Activated T-helper 2 cell treated with anti-CD3 and anti-CD28 coated beads, Interferon-gamma antibody, Interleukin-2, Interleukin-4, amounts not matched to agents 10 μg/mL and 5 μg/mL and 100 μg/mL, durations not matched to agents 14 hours and 24 hours and 36 hours (primary cell): ENCODE measurements at regions not wholly inside any gene's neighbourhood (a gene's known extent, or its start where the extent isn't known, plus 50 kb on each side); places are given as distances from the start of the nearest gene placed in this dataset.
"Not testable (repeated sequence)": the region's sequence is repeated elsewhere in the genome, so short reads cannot be mapped to it uniquely, and the experiment has no call there.

Source experiments
- DNase-seq: peaks from one replicate; pipeline ENCODE4 v3.0.0; 2021; ENCODE audit warnings: low spot score
- H3K27ac Mint-ChIP-seq: one replicate; pipeline ENCODE4 v1.8.0; 2021; ENCODE audit warnings: mixed read lengths
- H3K27me3 Mint-ChIP-seq: one replicate; pipeline ENCODE4 v1.8.0; 2021; ENCODE audit warnings: low read depth, mixed read lengths
- H3K36me3 Mint-ChIP-seq: one replicate; pipeline ENCODE4 v1.8.0; 2021; ENCODE audit warnings: low read depth, mixed read lengths
- H3K4me1 Mint-ChIP-seq: one replicate; pipeline ENCODE4 v1.8.0; 2021; ENCODE audit warnings: low read depth, mixed read lengths
- H3K4me3 Mint-ChIP-seq: one replicate; pipeline ENCODE4 v1.8.0; 2021; ENCODE audit warnings: low read depth, mild to moderate bottlenecking, moderate library complexity, mixed read lengths
- H3K9me3 Mint-ChIP-seq: one replicate; pipeline ENCODE4 v1.8.0; 2021; ENCODE audit warnings: mixed read lengths
- intact Hi-C: fragments of 100-400 bp; cut with micrococcal nuclease; formaldehyde crosslinking; loops from one replicate; pipeline ENCODE4 v1.15.1; 2023

GRCh38 chr2:187058198-187058597, 209.2 kb upstream of the ZSWIM2 start:
- no peak overlapping the region for H3K27ac Mint-ChIP-seq
- H3K27me3 Mint-ChIP-seq, result no peaks in the 10 kb centered on the region
- H3K36me3 Mint-ChIP-seq, result no peaks in the 10 kb centered on the region
- peaks cover 3% of the 10 kb centered on the region for H3K9me3 Mint-ChIP-seq
- H3K4me1 Mint-ChIP-seq, result no peaks in the 10 kb centered on the region
- intact Hi-C loops, result no loop called here
- no peak for DNase-seq
- H3K4me3 Mint-ChIP-seq, result no peak overlapping the region

GRCh38 chr2:187057466-187057865, 208.5 kb upstream of the ZSWIM2 start:
- H3K27me3 Mint-ChIP-seq, result no peaks in the 10 kb centered on the region
- intact Hi-C loops, result no loop called here
- H3K4me3 Mint-ChIP-seq, result no peak overlapping the region
- no peak for DNase-seq
- no peaks in the 10 kb centered on the region for H3K4me1 Mint-ChIP-seq
- no peaks in the 10 kb centered on the region for H3K36me3 Mint-ChIP-seq
- H3K27ac Mint-ChIP-seq, result no peak overlapping the region
- peaks cover 3% of the 10 kb centered on the region for H3K9me3 Mint-ChIP-seq

- no peaks in the 10 kb centered on the region for H3K36me3 Mint-ChIP-seq
- H3K4me1 Mint-ChIP-seq, result peaks cover 5% of the 10 kb centered on the region
- no peak overlapping the region for H3K4me3 Mint-ChIP-seq
- DNase-seq, result no peak
- H3K9me3 Mint-ChIP-seq, result peaks cover 3% of the 10 kb centered on the region
- no peaks in the 10 kb centered on the region for H3K27me3 Mint-ChIP-seq
- intact Hi-C loops, result no loop called here
- H3K27ac Mint-ChIP-seq, result no peak overlapping the region
Measured at GRCh38 chr2:187056416-187057334, 207.7 kb upstream of the ZSWIM2 start.

DNA sequence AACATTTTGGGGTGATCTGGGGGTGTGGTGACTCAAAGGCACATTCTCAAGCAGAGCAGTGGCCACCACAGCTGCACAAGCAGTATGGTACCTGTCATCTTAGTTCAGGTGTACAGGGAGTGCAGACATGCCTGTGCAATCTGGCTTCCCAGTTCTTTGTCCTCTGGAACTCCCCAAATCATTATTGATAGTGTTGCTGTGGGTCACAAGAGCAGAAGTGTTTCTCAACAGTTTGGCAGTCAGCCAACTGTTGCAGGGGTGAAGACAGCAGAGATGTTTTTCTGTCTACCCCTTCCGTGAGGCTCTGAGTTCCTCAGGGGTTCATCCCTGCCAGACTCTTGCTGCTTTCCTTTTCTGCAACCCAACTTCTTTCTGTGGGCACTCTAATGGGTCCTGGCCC, 206.5 kb upstream of the ZSWIM2 start:
- H3K4me3 Mint-ChIP-seq, result no peak overlapping the region
- no peak overlapping the region for H3K27ac Mint-ChIP-seq
- peaks cover 3% of the 10 kb centered on the region for H3K9me3 Mint-ChIP-seq
- H3K36me3 Mint-ChIP-seq, result no peaks in the 10 kb centered on the region
- no peak for DNase-seq
- intact Hi-C loops, result no loop called here
- peaks cover 10% of the 10 kb centered on the region for H3K4me1 Mint-ChIP-seq
- H3K27me3 Mint-ChIP-seq, result no peaks in the 10 kb centered on the region

DNA sequence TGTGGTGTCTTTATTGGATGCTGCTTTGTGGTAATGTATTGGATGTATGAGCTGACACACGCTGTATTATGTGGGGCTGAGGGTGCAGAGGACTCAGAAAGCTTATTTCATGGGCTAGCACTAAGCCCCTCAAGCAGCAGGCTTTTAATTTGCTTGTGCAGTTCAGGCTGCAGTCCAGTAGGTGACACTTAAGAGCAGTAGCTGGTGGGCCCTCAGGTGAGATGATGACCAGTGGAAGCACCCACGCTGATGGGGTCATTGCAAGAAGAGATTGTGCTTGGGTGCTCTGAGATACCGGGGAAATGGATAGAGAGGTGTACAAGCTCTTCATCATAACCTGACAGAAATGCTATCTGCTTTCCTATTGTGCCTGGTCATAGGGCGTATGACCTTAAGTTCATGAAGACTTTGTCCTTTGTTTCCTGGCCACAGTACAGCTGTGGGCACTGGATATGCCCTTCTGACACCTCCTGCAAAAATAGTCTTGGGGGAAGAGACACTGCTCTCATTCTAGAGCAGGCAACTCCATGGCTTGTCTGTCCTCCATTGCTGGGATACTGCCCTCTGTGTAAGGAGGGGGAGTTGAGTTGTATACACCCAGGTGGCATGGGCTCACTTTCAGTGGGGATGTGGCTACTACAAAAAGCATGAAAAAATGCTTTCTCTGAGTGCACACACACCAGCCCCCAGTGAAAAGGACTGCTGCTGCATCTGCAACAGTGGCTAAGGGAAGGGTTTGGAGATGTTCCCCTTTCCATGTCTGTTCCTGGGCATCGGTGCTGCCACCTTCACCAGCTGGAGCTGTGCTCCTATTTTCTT, 205.7 kb upstream of the ZSWIM2 start:
- Mint-ChIP-seq H3K4me3 (no peak overlapping the region), H3K9me3 (peaks cover 3% of the 10 kb centered on the region), H3K27ac (no peak overlapping the region), H3K4me1 (peaks cover 10% of the 10 kb centered on the region), H3K27me3 (no peaks in the 10 kb centered on the region), H3K36me3 (no peaks in the 10 kb centered on the region)
- intact Hi-C loops, result no loop called here
- no peak for DNase-seq

- no peak for DNase-seq
- Mint-ChIP-seq H3K27ac (no peak overlapping the region), H3K36me3 (no peaks in the 10 kb centered on the region), H3K4me1 (peaks cover 10% of the 10 kb centered on the region), H3K27me3 (no peaks in the 10 kb centered on the region), H3K9me3 (peaks cover 3% of the 10 kb centered on the region), H3K4me3 (no peak overlapping the region)
- intact Hi-C loops, result no loop called here
Measured at GRCh38 chr2:187051350-187051749, 202.4 kb upstream of the ZSWIM2 start.

- Mint-ChIP-seq H3K9me3 (peaks cover 3% of the 10 kb centered on the region), H3K4me1 (peaks cover 10% of the 10 kb centered on the region), H3K4me3 (no peak overlapping the region), H3K27me3 (no peaks in the 10 kb centered on the region), H3K36me3 (no peaks in the 10 kb centered on the region), H3K27ac (no peak overlapping the region)
- DNase-seq, result no peak
- intact Hi-C loops, result no loop called here
Measured at GRCh38 chr2:187050409-187050998, 201.5 kb upstream of the ZSWIM2 start.

GRCh38 chr2:187037310-187037709, 188.3 kb upstream of the ZSWIM2 start:
- Mint-ChIP-seq H3K27ac (no peak overlapping the region), H3K4me3 (no peak overlapping the region), H3K9me3 (no peaks in the 10 kb centered on the region), H3K4me1 (no peaks in the 10 kb centered on the region), H3K27me3 (no peaks in the 10 kb centered on the region), H3K36me3 (no peaks in the 10 kb centered on the region)
- intact Hi-C loops, result no loop called here
- DNase-seq, result no peak

DNA sequence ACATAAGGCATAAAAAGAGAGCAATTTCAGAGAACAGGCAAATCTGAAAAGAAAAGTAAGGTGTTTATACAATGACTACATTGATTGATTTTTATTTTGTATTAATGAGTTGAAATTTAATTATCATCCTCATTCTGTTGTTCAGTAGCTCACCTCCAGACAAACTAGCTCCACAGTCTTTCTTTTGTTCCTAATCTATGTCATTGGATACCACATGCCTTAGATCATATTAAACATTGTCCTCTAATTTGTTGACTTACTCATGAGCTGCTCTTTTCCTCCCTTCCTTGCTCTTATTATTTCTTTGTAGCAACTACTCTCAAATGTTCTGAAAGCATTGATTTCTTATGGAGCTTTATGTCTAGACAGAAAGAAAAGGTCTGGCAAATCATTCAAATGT, 185.5 kb upstream of the ZSWIM2 start:
- Mint-ChIP-seq H3K27me3 (no peaks in the 10 kb centered on the region), H3K27ac (no peak overlapping the region), H3K4me3 (no peak overlapping the region), H3K9me3 (no peaks in the 10 kb centered on the region), H3K4me1 (no peaks in the 10 kb centered on the region), H3K36me3 (no peaks in the 10 kb centered on the region)
- intact Hi-C loops, result no loop called here
- DNase-seq, result no peak

DNA sequence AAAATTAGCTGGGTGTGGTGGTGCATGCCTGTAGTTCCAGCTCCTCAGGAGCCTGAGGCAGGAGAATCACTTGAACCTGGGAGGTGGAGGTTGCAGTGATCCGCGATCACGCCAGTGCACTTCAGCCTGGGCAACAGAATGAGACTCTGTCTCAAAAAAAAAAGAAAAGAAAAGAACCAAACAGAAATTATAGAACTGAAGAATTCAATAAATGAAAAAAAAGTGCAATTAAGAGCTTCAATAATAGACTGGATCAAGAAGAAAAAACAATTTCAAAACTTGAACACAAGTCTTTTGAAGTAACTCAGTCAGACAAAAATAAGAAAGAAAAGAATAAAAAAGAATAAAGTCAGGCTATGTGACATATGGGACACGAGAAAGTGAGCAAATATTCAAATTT, 175.8 kb upstream of the ZSWIM2 start:
- peaks cover 22% of the 10 kb centered on the region for H3K9me3 Mint-ChIP-seq
- intact Hi-C loops, result no loop called here
- H3K27me3 Mint-ChIP-seq, result no peaks in the 10 kb centered on the region
- no peaks in the 10 kb centered on the region for H3K4me1 Mint-ChIP-seq
- H3K27ac Mint-ChIP-seq, result no peak overlapping the region
- no peaks in the 10 kb centered on the region for H3K36me3 Mint-ChIP-seq
- DNase-seq, result no peak
- no peak overlapping the region for H3K4me3 Mint-ChIP-seq

- H3K27ac Mint-ChIP-seq, H3K27me3 Mint-ChIP-seq, H3K36me3 Mint-ChIP-seq, intact Hi-C loops, H3K4me3 Mint-ChIP-seq, DNase-seq, H3K4me1 Mint-ChIP-seq: not testable (repeated sequence)
- H3K9me3 Mint-ChIP-seq, result peaks cover 22% of the 10 kb centered on the region
Measured at GRCh38 chr2:187023996-187024395, 175.0 kb upstream of the ZSWIM2 start.

DNA sequence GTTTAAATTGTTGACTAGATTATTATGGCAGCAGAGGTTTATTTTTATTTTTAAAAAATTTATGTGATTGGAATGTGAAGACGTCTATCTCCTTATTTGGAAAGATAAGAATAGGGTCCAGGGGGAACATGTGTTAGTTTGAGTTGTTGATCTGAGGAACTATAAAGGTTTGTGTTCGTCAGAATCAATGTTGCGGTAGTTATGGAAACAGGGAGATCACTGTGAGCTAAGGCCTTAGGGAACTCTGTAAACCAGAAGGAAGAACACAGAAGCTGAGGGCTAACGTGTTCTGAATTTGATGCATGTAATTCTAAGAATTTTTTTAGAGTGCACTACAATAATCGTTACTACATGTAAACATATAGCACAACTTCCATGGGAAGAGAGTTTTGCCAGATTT, 168.5 kb upstream of the ZSWIM2 start:
- intact Hi-C loops, result no loop called here
- DNase-seq, result no peak
- no peaks in the 10 kb centered on the region for H3K4me1 Mint-ChIP-seq
- H3K4me3 Mint-ChIP-seq, result no peak overlapping the region
- no peaks in the 10 kb centered on the region for H3K27me3 Mint-ChIP-seq
- no peaks in the 10 kb centered on the region for H3K9me3 Mint-ChIP-seq
- H3K36me3 Mint-ChIP-seq, result no peaks in the 10 kb centered on the region
- no peak overlapping the region for H3K27ac Mint-ChIP-seq

- Mint-ChIP-seq H3K27ac (no peak overlapping the region), H3K4me3 (no peak overlapping the region), H3K27me3 (no peaks in the 10 kb centered on the region), H3K4me1 (no peaks in the 10 kb centered on the region), H3K9me3 (no peaks in the 10 kb centered on the region), H3K36me3 (no peaks in the 10 kb centered on the region)
- intact Hi-C loops, result no loop called here
- no peak for DNase-seq
Measured at GRCh38 chr2:187013058-187013457, 164.1 kb upstream of the ZSWIM2 start.
